ENCODE measurements at regions not wholly inside any gene's neighbourhood (a gene's known extent, or its start where the extent isn't known, plus 50 kb on each side); places are given as distances from the start of the nearest gene placed in this dataset.

DNA sequence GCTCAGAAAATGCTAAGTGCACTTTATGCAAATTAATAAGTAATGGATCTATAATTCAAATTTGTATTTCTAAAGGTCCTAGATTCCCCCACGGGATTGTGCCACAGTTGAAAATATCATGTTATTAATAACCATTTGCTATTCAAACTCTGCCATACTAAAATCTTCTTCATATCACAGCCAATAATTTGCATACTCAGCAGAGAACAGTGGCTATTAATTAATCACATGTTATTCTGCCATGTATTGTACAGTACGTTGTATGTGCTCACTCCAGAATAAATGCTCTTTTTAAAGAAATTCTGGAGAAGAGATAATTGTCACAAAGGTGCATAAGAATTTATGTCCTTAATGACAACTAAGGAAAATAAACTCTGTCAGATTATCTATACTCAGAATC is 184.9 kb upstream of the LUZP2 start:
- 92% methylated on average over 2 of the region's 2 CpGs for WGBS
- TF ChIP-seq EP300 (IDR thresholded peaks at IDR 0.05) = no peak
- no peak for TF ChIP-seq POLR2A (IDR thresholded peaks at IDR 0.05)
- no peak for TF ChIP-seq POLR2AphosphoS5 (IDR thresholded peaks at IDR 0.05)
- TF ChIP-seq, protein P1, sequence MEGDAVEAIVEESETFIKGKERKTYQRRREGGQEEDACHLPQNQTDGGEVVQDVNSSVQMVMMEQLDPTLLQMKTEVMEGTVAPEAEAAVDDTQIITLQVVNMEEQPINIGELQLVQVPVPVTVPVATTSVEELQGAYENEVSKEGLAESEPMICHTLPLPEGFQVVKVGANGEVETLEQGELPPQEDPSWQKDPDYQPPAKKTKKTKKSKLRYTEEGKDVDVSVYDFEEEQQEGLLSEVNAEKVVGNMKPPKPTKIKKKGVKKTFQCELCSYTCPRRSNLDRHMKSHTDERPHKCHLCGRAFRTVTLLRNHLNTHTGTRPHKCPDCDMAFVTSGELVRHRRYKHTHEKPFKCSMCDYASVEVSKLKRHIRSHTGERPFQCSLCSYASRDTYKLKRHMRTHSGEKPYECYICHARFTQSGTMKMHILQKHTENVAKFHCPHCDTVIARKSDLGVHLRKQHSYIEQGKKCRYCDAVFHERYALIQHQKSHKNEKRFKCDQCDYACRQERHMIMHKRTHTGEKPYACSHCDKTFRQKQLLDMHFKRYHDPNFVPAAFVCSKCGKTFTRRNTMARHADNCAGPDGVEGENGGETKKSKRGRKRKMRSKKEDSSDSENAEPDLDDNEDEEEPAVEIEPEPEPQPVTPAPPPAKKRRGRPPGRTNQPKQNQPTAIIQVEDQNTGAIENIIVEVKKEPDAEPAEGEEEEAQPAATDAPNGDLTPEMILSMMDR (IDR thresholded peaks at IDR 0.05) = no peak
- Histone ChIP-seq H3K27ac (no peak overlapping the region), H3K4me3 (no peak overlapping the region), H3K4me1 (no peaks in the 10 kb centered on the region), H3K36me3 (no peaks in the 10 kb centered on the region), H3K9me3 (no peaks in the 10 kb centered on the region), H3K27me3 (no peaks in the 10 kb centered on the region)
- DNase-seq (ENCODE audit: low spot score in 2 of 2) = no peak

DNA sequence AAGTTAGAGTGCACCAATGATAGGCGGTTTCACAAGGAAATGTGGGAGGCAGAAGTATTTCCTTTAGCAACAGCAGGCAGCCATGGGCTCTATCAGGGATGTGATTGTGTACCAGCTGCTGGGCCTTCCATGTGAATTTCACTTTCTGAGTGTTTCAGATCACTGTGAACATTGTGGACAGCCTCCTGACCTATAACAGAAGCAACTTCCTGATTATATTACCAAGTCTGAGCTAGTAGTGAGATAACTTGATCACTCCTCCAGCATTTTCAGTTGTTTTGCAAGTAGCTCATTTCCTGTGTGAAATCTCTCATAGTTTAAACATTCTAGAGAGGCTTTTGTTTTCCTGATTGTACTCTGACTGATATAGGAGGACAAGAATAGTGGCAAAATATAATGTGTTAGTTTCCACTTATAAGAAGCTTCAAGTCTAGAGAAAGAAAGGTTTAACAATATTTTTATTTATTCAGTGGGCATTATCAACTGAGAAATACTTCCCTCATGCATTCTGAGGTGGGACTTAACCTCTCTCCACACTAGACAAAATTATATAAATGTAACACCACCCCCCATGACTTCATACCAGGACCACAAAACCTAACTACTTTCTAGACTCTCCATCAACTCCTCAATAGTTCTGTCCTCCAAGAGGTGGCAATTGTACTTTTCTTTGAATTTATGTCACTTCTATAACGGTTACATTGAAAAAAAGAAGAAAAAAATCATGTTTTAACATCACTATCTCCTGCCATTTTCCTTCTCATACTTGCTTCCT is 184.2 kb upstream of the LUZP2 start:
- TF ChIP-seq POLR2A (IDR thresholded peaks at IDR 0.05) = no peak
- TF ChIP-seq, protein P1 (IDR thresholded peaks at IDR 0.05) = no peak
- no peak for TF ChIP-seq EP300 (IDR thresholded peaks at IDR 0.05)
- no peak for TF ChIP-seq POLR2AphosphoS5 (IDR thresholded peaks at IDR 0.05)
- no peaks in the 10 kb centered on the region for H3K4me1 ChIP-seq
- H3K36me3 ChIP-seq = no peaks in the 10 kb centered on the region
- H3K9me3 ChIP-seq = peaks cover under 1% of the 10 kb centered on the region
- no peaks in the 10 kb centered on the region for H3K27me3 ChIP-seq
- 80% methylated on average over 2 of the region's 2 CpGs for WGBS
- H3K27ac ChIP-seq = no peak overlapping the region
- no peak overlapping the region for H3K4me3 ChIP-seq
- DNase-seq (ENCODE audit: low spot score in 2 of 2) = no peak

DNA sequence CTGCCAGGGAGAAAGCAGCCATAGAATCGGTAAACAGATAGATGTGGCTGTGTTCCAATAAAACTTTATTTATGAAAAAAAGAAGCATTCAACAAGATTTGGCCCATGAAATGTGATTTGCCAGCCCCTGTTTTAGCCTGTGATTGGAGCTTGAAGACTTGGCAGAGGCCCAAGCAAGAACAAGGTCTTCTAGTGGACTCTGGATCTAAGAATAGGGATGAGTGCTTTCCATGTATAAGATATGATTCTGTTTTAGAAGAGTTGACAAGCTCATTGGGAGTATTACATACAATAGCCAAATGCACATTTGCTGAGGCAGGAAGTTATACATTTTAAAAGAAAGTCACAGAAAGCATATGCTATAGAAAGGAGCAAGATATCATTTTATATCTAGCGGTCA is 175.6 kb upstream of the LUZP2 start:
- no peak for DNase-seq (ENCODE audit: low spot score in 2 of 2)
- Histone ChIP-seq H3K27me3 (no peaks in the 10 kb centered on the region), H3K9me3 (peaks cover 11% of the 10 kb centered on the region), H3K27ac (no peak overlapping the region), H3K4me1 (no peaks in the 10 kb centered on the region), H3K36me3 (no peaks in the 10 kb centered on the region), H3K4me3 (no peak overlapping the region)
- TF ChIP-seq POLR2A (IDR thresholded peaks at IDR 0.05) (no peak), EP300 (IDR thresholded peaks at IDR 0.05) (no peak), POLR2AphosphoS5 (IDR thresholded peaks at IDR 0.05) (no peak)
- TF ChIP-seq, protein P1 (IDR thresholded peaks at IDR 0.05) = no peak
- 87% methylated on average over 2 of the region's 2 CpGs for WGBS

DNA sequence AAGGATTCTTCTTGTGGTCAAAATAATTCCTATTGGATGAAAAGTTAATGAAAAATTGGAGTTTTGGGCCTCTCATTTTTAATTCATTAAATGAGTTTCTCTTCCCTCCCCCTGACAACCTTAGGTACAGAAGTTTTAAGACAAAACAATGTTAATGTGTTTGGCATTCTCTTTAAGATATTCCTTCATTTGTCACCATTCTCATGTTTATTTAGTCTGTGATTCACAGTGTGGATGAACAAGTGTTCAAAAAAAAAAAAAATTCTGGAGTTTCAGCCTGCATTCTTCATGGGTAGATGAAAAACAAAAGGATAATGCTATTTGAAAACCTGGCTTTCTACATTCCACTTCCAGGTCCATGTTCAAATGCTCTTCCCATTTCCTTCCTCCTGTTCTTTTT is 172.6 kb upstream of the LUZP2 start:
- no peaks in the 10 kb centered on the region for H3K27me3 ChIP-seq
- H3K27ac ChIP-seq = no peak overlapping the region
- H3K4me1 ChIP-seq = no peaks in the 10 kb centered on the region
- H3K9me3 ChIP-seq = no peaks in the 10 kb centered on the region
- no peaks in the 10 kb centered on the region for H3K36me3 ChIP-seq
- DNase-seq (ENCODE audit: low spot score in 2 of 2) = no peak
- no peak overlapping the region for H3K4me3 ChIP-seq
- TF ChIP-seq EP300 (IDR thresholded peaks at IDR 0.05) (no peak), POLR2A (IDR thresholded peaks at IDR 0.05) (no peak)

DNA sequence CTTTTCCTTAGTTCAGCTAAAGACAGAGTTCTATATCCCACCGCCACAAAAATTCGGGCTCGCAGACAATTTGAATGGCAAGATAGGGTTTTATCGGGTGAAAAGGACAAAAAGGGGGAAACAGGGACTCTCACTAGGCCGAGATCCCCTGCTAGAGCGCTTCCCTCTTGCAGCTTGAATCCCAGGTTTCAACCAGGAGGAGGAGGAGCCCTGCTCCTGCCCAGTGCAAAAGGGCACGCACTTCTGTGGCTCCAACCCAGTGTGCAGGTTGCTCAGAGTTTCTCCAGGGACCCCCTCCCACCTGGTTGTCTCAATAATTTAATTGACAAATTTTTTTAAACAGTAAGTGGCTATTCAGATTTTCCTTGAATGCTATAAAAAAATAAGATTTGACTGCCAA is 152.6 kb upstream of the LUZP2 start:
- Histone ChIP-seq H3K27me3 (no peaks in the 10 kb centered on the region), H3K36me3 (no peaks in the 10 kb centered on the region), H3K9me3 (no peaks in the 10 kb centered on the region), H3K4me1 (no peaks in the 10 kb centered on the region), H3K4me3 (no peak overlapping the region), H3K27ac (no peak overlapping the region)
- 71% methylated on average over 7 of the region's 7 CpGs for WGBS
- no peak for TF ChIP-seq POLR2A (IDR thresholded peaks at IDR 0.05)
- no peak for TF ChIP-seq EP300 (IDR thresholded peaks at IDR 0.05)
- TF ChIP-seq, protein P1 (IDR thresholded peaks at IDR 0.05) = no peak
- TF ChIP-seq POLR2AphosphoS5 (IDR thresholded peaks at IDR 0.05) = no peak
- no peak for DNase-seq (ENCODE audit: low spot score in 2 of 2)

DNA sequence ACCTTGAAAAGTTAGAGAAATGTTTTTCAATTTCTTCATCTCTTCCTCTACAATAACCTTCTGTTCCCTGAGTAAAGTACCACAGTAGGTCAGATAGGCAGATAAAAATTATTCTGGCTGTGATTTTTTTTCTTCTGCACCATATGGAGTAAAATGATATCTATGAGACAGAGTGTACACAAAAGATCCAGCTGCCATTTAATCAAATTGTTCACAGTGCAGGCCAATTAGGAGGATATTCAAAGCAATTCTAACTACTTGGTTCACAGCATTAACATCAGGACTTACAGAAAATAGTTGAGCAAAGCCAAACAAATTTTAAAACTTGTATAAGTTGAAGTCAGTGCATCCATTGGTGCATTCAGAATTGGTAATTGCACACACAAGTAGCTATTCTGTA is 147.9 kb upstream of the LUZP2 start:
- H3K27me3 ChIP-seq = no peaks in the 10 kb centered on the region
- DNase-seq (ENCODE audit: low spot score in 2 of 2) = no peak

More for the DNA sequence above, 147.9 kb upstream of the LUZP2 start:
- H3K4me3 ChIP-seq = no peak overlapping the region
- H3K27ac ChIP-seq = no peak overlapping the region
- no peaks in the 10 kb centered on the region for H3K9me3 ChIP-seq
- H3K4me1 ChIP-seq = no peaks in the 10 kb centered on the region
- TF ChIP-seq POLR2AphosphoS5 (IDR thresholded peaks at IDR 0.05) (no peak), POLR2A (IDR thresholded peaks at IDR 0.05) (no peak), EP300 (IDR thresholded peaks at IDR 0.05) (no peak)
- TF ChIP-seq, protein P1 (IDR thresholded peaks at IDR 0.05) = no peak
- H3K36me3 ChIP-seq = no peaks in the 10 kb centered on the region

All from suprapubic skin (tissue), 4 donors.